Left colon (tissue), 2 donors: ENCODE measurements at regions not wholly inside any gene's neighbourhood (a gene's known extent, or its start where the extent isn't known, plus 50 kb on each side); places are given as distances from the start of the nearest gene placed in this dataset.

ENCODE experiments used
- ATAC-seq: fragments of 200-7000 bp; cut with Tn5 transposase; one replicate; pipeline ENCODE4 v1.9.1; 2020; ENCODE audit warnings: mild to moderate bottlenecking, moderate library complexity
- DNase-seq, 2 donors: peaks; one replicate each; pipeline ENCODE4 v3.0.0-alpha.2; 2020
- intact Hi-C, 2 donors: fragments of 100-400 bp; cut with DNase I in 1 of 2; cut with micrococcal nuclease in 1 of 2; formaldehyde crosslinking; loops; one replicate each; pipeline versions ENCODE4 v1.11.2 to v1.14.0; 2022; cut with DNase I, micrococcal nuclease
- donor health status: DM: no; HTN: no; CAD: no.
- donor health status: DM: yes; HTN: yes; CAD: no.

DNA sequence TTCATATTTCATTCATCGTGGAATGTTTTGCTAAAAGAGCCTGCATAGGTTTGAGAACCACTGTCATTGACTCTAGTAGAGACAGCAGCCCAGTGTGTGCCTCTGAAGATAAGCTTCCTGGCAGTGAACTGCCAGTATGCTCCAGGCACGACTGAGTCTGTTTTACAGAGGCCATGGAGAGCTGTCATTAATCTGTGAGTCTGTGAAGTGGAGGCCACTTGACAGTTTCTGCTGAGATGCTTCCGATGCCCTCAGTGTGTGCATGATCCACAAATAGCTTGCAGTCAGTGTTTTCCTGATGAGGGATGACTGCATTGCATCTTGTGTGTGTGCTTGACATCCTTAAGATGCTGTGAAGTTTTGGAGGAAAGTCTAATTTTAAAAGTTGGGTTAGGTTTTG is 162.2 kb downstream of the PFKFB3 start:
- ATAC-seq (no peak), DNase-seq (no peak)
- intact Hi-C loops = no loop called here

GRCh38 chr10:6365384-6365783 is 162.7 kb downstream of the PFKFB3 start:
- intact Hi-C loops = no loop called here
- no peak for DNase-seq
- ATAC-seq = no peak
